ELF-1 (cell line): ENCODE measurements at regions not wholly inside any gene's neighbourhood (a gene's known extent, or its start where the extent isn't known, plus 50 kb on each side); places are given as distances from the start of the nearest gene placed in this dataset.

ENCODE experiments used
- DNase-seq: peaks from one replicate; pipeline ENCODE4 v3.0.0-alpha.2; 2016; ENCODE audit warnings: low read depth, low spot score

GRCh38 chr20:60361761-60362395, 403.7 kb downstream of the CDH26 start:
- no peak for DNase-seq

DNA sequence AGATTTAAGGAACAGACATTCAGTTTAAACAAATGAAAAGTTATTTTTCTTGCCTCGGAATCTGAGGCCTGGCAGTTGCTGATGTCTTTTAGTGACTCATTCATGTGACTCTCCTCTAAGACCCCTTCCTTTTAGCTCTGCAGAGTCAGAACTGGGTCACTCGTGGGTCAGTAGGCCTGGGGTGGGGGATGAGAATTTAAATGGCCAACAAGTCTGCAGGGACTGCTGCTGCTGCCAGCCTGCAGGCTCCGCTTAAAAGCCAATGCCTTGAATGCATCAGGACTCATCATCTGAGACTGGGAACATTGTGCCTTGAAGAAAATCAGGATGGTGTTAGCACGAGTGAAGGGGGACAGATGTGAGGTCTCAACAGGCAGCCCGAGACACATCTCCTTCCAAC, 404.3 kb downstream of the CDH26 start:
- no peak for DNase-seq

- no peak for DNase-seq
Observed at GRCh38 chr20:60363698-60364097, 405.5 kb downstream of the CDH26 start.

DNA sequence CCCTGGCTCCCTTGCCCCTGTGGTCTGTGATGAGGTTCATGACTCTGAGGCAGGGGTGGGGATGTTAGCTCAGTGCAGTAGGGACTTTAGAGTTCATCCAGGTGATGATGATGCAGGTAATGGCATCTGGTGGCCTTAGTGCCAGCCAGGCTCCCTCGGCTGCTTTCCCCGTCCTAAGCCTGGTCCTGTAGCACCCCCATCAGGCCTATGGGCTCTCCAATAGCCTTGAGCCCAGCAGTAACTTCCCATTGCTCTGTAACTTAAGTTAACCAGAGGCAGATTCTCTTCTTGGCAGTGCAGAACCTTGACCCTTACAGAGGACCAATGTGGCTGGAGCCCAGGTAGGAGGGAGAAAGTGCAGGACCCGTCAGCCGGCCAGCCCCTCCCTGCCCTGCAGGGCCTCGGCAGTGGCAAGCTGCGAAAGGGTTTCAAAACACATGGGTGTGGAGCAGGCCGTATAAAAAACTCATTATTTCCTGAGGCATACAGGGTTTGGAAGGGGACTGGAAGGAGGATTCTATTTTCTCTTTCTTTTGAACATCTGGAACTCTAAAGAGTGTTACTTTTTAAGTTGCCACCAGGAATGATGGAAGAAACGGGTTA, 406.9 kb downstream of the CDH26 start:
- peak; percentile 30 for DNase-seq

DNA sequence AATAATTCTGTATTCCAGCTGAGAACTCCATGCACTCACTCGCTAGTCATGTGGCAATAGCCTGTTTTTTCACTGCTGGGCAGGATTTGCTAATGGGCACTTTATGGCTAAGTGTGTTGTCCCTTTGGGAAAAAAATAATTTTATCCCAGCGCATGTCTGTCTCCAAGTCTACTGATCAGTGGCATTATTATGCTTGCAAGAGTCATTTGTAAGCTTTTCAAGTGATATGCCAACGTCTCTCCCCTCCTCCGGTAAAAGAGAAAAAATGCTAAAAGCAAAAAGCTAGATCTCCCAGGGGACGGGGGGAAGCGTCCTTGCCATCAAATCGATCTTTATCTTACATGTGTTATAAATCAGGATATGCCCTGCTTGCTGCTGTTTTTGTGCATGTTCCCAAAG, 407.7 kb downstream of the CDH26 start:
- no peak for DNase-seq

DNA sequence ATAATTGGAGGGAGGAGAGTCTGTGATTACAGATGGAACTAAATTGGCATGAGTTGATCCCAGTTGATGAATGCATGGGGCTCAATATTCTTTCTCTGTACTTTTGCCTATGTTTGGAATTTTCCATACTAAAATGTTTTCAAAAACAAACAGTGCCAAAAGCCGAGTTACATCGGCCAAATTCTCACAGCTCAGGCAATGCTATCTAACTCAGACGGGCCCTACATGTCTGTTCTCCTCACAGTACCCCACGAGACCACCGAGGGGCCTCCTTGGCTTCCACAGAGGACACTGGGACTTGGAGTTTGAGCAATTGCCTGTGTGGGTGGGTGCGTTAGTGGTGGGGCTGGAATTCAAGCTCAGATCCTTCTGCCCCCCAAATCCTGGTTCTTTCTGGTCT, 413.2 kb downstream of the CDH26 start:
- no peak for DNase-seq

DNA sequence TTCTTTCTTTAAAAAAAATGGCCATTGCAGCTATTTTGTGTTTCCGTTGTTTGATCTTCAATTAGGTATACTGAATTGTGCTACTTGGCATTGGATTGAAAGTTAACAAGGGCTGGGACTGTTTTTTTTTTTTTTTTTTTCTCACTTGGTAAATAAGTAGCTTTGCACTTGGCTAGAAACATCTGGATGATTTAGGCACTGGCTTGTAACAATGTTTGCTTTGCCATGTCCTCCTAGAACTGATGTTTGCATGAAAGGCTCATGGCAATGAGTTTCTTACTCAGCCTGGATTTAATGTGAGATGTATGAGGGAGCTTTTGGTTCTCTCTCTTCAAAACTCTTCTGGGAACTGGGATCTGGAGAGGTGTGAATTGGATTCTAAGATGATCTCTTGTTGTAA, 414.1 kb downstream of the CDH26 start:
- no peak for DNase-seq

GRCh38 chr20:60372822-60373221, 414.6 kb downstream of the CDH26 start:
- DNase-seq = no peak

DNA sequence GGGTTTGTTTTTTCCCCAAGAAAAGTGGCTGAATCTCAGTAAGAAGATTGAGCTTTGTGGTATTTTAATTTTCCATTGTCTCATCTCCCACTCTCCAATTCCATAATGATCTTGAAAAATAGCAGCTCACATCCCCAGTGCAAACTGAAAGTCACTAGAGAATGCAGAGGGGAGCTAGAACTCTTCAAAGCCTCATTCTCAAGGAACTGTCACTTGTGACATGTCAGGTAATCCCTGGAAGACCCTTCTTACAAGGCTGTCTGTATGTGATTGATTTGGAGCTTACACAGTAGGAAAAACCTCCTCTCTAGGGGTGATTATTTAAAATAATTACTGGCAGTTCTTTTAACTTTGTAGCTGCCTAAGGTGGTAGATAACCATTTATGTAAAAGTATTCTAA, 420.4 kb downstream of the CDH26 start:
- no peak for DNase-seq

DNA sequence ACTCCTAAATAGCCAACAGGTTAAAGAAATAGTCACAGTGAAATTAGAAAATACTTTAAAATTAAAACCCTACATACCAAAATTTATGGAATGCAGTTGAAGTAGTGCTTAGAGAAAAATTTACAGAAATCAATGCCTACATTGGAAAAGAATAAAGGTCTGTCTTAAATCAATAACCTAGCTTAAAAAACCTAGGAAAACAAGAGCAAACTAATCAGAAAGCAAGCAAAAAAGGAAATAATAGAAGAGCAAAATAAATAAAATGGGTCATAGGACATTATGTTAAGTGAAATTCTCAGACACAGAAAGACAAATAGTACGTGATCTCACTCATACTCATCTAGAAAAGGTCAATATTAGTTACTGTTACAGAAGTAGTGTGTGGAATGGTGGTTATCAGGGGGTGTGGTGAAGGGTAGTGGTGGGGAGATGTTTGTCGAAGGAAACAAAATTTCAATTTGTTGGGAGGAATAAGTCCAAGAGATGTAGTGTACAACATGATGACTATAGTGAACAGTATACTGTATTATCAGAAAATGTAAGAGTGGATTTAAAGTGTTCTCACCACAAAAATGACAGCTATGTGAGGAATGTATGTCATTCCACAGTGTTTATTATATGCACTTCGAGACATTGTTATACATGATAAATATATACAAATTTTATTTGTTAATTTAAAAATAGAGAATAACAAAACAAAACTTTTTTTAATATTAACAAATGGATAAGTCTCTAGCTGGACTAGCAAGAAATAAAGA, 423.6 kb downstream of the CDH26 start:
- no peak for DNase-seq

- no peak for DNase-seq
Observed at GRCh38 chr20:60389441-60389840, 431.2 kb downstream of the CDH26 start.

- DNase-seq = no peak
Observed at GRCh38 chr20:60389882-60390281, 431.7 kb downstream of the CDH26 start.

GRCh38 chr20:60395991-60396390, 437.8 kb downstream of the CDH26 start:
- no peak for DNase-seq

DNA sequence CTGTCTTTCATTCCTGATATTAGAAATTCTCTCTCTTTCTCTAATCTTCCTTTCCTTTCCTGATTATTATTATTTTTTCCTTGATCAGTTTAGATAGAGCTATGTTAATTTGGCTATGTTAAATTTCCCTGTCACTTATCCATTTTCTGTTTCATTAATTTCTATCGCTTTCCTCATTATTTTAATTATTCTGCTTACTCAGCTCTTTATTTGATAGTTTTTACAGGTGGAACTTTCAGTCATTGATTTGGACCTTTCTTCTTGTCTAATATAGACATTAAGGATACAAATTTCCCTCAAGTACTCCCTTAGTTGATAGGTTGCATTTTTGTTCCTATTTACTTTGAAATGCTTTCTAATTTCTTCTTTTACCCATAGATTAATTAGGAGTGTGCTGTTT, 442.3 kb downstream of the CDH26 start:
- DNase-seq = no peak

GRCh38 chr20:60402189-60403058, 444.2 kb downstream of the CDH26 start:
- DNase-seq = no peak

- no peak for DNase-seq
Observed at GRCh38 chr20:60403105-60403741, 445.0 kb downstream of the CDH26 start.

GRCh38 chr20:60407011-60407771, 449.0 kb downstream of the CDH26 start:
- DNase-seq = no peak

GRCh38 chr20:60407938-60408337, 449.7 kb downstream of the CDH26 start:
- no peak for DNase-seq

DNA sequence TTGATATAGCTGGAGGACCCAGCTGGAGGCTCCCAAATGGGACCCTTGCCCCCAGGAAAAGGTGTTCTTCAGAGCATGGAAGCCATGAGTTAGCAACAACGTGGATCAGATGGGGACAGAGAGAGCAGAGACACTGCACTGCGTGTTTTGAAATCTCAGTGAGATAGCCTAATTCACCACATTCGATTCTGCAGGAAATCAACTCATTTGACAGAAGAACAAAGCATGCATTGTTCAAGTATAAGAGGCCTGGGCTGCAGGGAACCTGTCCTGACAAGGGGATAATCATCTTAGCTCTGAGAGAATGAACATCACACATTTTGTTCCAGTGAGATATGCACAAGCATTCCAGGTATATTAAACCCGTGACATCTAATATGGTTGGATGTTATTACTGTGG, 450.2 kb downstream of the CDH26 start:
- no peak for DNase-seq

DNA sequence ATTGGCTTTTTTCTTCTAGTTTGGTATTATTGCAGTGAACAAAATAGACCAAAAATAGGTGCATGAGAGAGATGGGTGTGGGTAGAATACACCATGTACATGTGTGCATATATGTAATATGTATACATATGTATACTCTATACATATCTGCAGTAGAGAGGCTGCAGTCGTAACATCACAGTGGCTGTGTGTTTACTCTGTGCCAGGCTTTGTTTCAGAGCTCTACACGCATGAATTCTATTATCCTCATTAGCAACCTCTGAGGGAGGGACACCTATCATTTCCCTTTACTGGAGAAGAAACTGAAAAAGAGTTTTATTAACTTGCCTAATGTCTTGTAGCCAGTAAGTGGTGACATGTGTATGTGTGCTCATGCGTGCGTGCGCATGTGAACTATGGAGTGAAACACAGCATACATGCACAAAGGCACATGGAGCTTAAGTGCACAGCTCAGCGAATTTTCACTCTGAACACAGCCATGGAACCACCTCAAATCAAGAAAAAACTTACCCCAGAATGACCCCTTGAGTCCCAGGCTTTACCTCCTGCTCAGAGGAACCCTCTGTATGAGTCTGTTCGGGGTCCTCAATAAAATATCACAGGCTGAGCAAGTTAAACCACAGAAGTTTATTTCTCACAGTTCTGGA, 452.5 kb downstream of the CDH26 start:
- DNase-seq = no peak
